ENCODE measurements at regions not wholly inside any gene's neighbourhood (a gene's known extent, or its start where the extent isn't known, plus 50 kb on each side); places are given as distances from the start of the nearest gene placed in this dataset.

GRCh38 chr3:107934808-107935207 is 156.0 kb downstream of the CD47 start:
- H3K4me3 ChIP-seq (ENCODE audit: control insufficient read depth, low read depth, low read length) = no peak overlapping the region
- DNase-seq (ENCODE audit: low read depth) = no peak
- no peak for TF ChIP-seq CTCF (IDR thresholded peaks at IDR 0.05; ENCODE audit: control insufficient read depth, insufficient read depth, low read depth, low read length, missing control alignments)

GRCh38 chr3:107933450-107933849 is 157.4 kb downstream of the CD47 start:
- DNase-seq (ENCODE audit: low read depth) = no peak
- TF ChIP-seq CTCF (IDR thresholded peaks at IDR 0.05; ENCODE audit: control insufficient read depth, insufficient read depth, low read depth, low read length, missing control alignments) = no peak
- H3K4me3 ChIP-seq (ENCODE audit: control insufficient read depth, low read depth, low read length) = no peak overlapping the region

GRCh38 chr3:107931326-107931725 is 159.5 kb downstream of the CD47 start:
- DNase-seq (ENCODE audit: low read depth) = no peak
- no peak for TF ChIP-seq CTCF (IDR thresholded peaks at IDR 0.05; ENCODE audit: control insufficient read depth, insufficient read depth, low read depth, low read length, missing control alignments)
- no peak overlapping the region for H3K4me3 ChIP-seq (ENCODE audit: control insufficient read depth, low read depth, low read length)

- DNase-seq (ENCODE audit: low read depth) = no peak
- no peak for TF ChIP-seq CTCF (IDR thresholded peaks at IDR 0.05; ENCODE audit: control insufficient read depth, insufficient read depth, low read depth, low read length, missing control alignments)
- H3K4me3 ChIP-seq (ENCODE audit: control insufficient read depth, low read depth, low read length) = no peak overlapping the region
Measured at GRCh38 chr3:107929088-107929487, 161.7 kb downstream of the CD47 start.

- no peak for TF ChIP-seq CTCF (IDR thresholded peaks at IDR 0.05; ENCODE audit: control insufficient read depth, insufficient read depth, low read depth, low read length, missing control alignments)
- peak overlapping the region; percentile 63 for H3K4me3 ChIP-seq (ENCODE audit: control insufficient read depth, low read depth, low read length)
- peak; percentile 17 for DNase-seq (ENCODE audit: low read depth)
Measured at GRCh38 chr3:107928084-107928445, 162.8 kb downstream of the CD47 start.

DNA sequence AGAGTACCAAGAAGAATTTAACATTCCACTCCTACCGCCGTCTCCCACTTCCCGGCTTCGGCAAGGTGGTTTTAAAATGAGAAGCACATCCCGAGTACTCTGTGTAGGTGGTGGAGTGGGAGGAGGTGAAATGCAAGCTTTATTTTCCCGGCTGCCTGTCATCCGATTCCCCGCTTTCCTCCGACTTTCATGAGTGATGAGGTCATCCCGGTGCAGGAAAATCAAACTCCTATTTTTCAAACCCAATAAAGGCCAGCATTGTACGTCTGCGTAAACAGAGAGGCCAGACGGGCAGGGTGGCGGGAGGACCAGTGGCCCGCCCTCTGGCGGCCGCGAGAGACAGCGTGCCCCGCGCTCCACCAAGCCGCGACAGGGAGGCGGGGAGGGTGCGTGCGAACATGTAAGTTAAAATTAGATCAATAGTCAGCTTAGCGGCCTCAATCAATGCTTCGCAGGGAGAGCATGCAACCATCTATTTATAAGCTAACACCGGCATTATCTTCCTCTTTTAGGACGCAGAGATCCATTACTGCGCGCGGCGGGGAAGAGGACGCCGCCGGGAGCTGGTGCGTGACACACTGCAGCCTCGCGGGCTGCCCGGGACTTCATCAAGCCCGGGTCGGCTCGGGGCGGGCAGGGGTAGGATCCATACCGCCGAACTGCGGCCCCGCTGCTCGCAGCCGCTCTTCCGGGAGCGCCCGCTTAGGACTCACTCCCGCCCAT is 163.3 kb downstream of the CD47 start:
- peak overlapping the region; percentile 63 for H3K4me3 ChIP-seq (ENCODE audit: control insufficient read depth, low read depth, low read length)
- TF ChIP-seq CTCF (IDR thresholded peaks at IDR 0.05; ENCODE audit: control insufficient read depth, insufficient read depth, low read depth, low read length, missing control alignments) = peak; percentile 94
- peak; percentile 17 for DNase-seq (ENCODE audit: low read depth)
